GM18870 (cell line): ENCODE measurements at regions not wholly inside any gene's neighbourhood (a gene's known extent, or its start where the extent isn't known, plus 50 kb on each side); places are given as distances from the start of the nearest gene placed in this dataset.

Source experiments
- ATAC-seq: cut with Tn5 transposase; IDR thresholded peaks from one replicate; pipeline ENCODE4 v1.9.1; 2021; ENCODE audit warnings: moderate library complexity; ENCODE audit not compliant: unreplicated experiment

- ATAC-seq = no peak
Measured at GRCh38 chr20:23282111-23282510, 68.5 kb upstream of the NXT1 start.

GRCh38 chr20:23279836-23280235, 70.8 kb upstream of the NXT1 start:
- no peak for ATAC-seq

GRCh38 chr20:23278172-23278571, 72.4 kb upstream of the NXT1 start:
- ATAC-seq = no peak

DNA sequence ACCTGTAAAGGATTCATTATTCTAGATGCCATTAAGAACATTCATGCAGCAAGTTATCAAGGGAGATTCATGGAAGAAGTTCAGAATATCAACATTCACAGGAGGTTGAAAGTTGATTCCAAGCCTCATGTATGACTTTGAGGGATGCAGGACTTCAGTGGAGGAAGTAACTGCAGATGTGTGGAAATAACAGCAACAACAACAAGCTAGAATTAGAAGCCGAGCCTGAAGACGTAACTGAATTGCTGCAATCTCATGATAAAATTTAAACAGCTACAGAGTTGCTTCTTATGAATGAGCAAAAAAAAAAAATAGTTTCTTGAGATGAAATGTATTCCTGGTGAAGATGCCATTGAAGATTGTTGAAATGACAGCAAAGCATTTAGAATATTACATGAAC, 73.3 kb upstream of the NXT1 start:
- no peak for ATAC-seq

DNA sequence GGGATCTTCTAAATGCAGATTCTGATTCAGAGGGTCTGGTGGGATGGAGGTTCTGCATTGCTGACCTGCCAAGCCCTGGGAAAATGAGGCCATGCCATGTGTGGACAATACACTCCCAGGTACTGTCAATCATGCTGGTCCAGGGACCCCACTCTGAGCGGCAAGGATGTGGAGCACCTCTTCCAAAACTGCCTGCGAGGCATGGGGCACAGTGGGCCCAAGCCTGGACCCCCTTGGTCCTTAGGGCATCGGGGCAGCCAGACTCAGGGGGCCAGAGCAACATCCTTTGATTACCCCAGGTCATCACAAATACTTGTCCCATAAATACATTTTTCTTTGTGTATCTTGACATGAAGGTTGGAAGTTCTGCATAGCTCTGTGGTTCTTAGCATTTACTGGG, 76.8 kb upstream of the NXT1 start:
- ATAC-seq = no peak

- no peak for ATAC-seq
Measured at GRCh38 chr20:23272176-23273029, 78.2 kb upstream of the NXT1 start.

DNA sequence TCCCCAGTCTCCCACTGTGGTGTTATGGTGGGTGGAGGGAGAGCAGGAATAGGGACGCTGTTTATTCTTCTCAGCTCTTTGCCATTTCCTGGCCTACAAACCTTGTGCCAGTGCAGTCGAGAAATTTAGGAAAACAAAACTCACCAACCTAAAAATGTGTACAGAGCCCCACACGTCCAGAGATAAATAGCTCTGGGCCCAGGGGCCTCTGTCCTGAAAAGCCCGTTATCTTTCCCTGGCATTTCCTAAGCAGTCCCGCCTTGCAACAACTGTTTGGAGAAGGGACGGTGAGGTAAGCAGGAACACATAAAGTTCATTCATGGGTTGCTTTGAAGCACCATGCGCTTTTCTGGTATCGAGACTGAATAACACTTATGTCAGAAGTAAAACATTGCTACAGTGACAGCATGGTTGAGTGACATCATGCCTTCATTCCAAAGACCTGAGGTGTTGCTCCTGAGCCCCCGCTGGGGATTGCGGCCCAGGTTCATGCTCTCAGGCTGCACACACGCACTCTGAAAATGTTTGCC, 80.1 kb upstream of the NXT1 start:
- ATAC-seq = no peak

DNA sequence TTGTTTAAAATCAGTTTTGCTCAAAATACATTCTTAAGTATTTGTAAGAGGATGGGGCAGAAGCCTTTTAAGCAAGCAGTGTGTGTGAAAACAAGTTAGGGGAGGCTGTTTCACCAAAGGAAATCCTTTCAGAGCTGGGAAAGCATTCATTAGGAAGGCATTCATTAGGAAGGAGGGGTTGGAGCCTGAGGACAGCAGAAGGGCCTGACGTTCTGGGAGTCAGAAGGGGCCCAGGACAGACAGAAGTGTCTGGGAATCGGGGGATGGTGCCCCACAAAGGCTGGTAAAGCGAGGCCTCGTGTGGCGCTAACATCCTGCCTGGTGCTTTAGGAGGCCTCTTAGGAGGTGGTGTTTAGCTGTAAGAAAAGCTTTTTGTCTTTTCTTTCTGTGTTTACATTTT, 80.6 kb upstream of the NXT1 start:
- ATAC-seq = no peak

GRCh38 chr20:23268792-23269354, 81.7 kb upstream of the NXT1 start:
- no peak for ATAC-seq

GRCh38 chr20:23267909-23268308, 82.7 kb upstream of the NXT1 start:
- ATAC-seq = no peak

GRCh38 chr20:23266530-23267398, 83.8 kb upstream of the NXT1 start:
- ATAC-seq = no peak

DNA sequence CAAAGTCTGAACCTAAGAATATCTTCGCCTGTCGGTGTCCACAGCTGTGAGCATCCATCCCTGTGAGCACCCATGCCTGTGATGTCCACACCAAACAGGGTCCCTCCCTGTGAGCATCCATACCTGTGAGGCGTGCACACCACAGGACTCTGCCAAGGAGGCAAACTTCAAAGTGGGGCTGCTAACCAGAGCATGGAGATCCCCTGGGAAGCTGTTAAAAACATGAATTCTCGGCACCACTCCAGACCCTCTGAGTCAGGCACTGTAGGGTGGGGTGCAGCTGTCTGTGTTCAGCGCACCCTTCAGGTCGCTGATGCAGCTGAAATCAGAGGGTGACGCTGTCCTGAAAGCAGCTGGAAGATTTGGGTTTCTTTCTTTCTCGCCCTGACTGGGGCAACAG, 85.4 kb upstream of the NXT1 start:
- no peak for ATAC-seq

GRCh38 chr20:23264545-23264944, 86.0 kb upstream of the NXT1 start:
- no peak for ATAC-seq

DNA sequence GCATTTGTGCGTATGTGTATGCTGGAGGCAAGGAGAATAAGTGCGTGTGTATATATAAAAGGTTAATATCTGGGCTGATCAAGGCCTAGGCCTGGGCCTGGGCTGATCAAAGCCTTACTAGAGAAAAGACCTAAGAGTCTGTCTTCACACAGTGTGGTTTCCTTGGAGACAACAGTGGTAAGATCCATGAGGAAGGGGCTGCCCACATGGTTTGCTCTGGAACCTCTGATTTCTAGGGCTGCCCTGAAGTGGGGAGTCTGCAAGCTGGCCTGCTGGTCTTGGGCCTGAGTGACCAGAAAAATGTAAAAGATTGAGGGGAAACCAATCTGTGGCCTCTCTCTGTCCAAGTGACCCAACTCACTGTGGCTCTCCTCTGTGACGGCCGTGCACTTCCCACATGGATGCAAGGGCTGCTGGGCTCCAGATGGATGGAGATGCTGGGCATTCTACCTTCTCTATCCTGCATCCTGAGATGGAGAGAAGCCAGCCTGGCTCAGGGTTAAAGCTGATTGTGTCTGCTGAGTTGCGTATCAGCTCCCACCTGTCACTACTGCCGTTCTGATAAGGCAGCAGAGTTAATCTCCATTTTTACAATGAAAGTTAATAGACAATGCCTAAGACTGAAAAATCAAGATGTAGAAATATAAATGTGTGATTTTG, 90.3 kb upstream of the NXT1 start:
- ATAC-seq = no peak

GRCh38 chr20:23258747-23259121, 91.9 kb upstream of the NXT1 start:
- ATAC-seq = no peak

DNA sequence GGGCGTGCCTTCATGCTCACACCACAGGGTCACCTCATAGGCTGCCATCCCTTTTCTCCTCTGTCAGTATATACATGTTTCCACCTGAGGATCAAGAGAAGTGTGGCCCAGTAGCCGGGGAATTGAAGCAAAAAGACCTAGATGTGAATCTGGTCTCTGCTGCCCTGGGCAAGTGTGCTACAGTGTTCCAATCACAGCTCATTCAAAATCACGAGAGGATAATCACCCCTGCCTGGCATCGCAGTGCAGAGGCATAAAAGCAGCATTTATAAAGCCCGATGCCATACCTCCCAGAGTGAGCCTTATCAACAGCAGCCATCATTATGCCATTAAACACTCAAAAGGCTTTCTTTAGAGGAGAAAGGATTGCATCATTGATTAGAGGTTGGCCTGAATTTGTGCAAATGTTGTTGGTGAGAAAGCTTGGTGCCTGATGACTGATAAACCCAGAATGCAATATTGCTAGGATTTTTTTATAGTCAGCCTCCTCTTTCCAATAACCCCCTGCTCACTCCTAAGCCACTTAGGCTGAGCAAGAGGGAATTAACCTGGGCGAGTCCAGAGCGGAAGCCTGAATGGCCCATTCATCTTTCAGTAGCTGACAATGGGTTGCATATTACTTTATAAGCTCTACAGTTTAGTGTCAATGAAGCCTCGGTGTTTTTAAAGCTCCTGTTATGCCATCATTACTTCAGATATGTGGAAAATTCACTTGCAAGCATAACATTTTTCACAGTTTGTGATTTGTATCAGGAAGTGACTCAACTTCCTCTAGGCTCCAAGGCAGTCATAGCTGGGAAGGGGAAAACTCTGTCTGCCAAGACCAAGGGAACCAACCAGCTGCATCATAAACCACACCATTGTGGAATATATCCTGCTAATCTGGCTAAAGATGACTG, 92.5 kb upstream of the NXT1 start:
- ATAC-seq = no peak

GRCh38 chr20:23257106-23257761, 93.4 kb upstream of the NXT1 start:
- no peak for ATAC-seq

- no peak for ATAC-seq
Measured at GRCh38 chr20:23255716-23256385, 94.7 kb upstream of the NXT1 start.

GRCh38 chr20:23255106-23255505, 95.5 kb upstream of the NXT1 start:
- no peak for ATAC-seq
